ENCODE measurements at regions not wholly inside any gene's neighbourhood (a gene's known extent, or its start where the extent isn't known, plus 50 kb on each side); places are given as distances from the start of the nearest gene placed in this dataset.

DNA sequence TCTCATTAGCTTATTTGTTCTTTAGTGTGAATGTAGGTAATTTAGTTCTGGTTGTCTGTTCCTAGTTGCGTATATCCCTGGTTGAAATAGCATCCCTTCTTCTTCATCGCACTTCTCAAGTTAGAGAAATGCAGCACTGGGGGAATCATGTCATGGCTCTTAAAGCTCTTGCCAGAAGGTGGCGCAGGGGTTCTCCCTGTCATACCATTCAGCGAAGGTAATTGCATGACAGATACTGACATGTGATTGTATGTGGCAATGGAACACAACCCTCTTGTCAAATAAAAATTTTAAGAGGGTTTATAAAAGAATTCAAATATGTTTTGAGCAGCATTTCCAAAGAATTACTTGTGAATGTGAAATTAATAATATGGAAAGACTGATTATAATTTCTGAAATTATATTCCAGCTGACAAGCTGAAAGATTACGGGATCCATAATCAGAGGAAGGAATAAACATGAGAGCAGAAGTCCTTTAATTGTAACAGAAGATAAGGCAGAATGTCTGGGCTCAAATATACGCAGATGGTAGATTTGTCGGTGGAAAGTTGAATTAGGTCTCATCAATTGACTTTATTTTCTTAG lies 411.7 kb downstream of the DSEL start:
- peak; percentile 77 for DNase-seq
- Mint-ChIP-seq H3K36me3 (ENCODE audit: low read depth) (no peaks in the 10 kb centered on the region), H3K9me3 (no peaks in the 10 kb centered on the region), H3K4me3 (no peak overlapping the region), H3K4me1 (no peaks in the 10 kb centered on the region), H3K27me3 (no peaks in the 10 kb centered on the region), H3K27ac (no peak overlapping the region)
- intact Hi-C loops (cut with micrococcal nuclease): loop anchor here (1.0 kb wide), 1 partner anchor 96 kb away; no protein-coding TSS in a partner anchor

DNA sequence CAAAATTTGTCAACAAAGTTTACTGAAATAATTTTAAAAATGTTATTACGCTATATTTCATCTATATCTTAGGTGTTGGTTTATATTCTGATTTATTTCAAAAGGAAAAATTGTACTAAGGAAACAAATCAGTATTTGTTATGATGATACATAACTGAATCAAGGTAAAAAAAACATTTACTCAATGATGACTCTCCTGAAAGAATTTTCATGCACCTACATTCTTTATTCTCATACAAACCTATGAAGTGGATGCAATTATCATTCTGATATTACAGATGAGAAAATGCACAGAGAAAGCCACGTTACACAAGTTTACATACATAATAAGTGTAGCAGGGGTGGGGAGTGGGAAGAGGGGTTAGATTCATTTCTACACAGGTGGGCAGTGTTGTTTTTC lies 422.4 kb downstream of the DSEL start:
- Mint-ChIP-seq H3K27me3 (no peaks in the 10 kb centered on the region), H3K4me1 (no peaks in the 10 kb centered on the region), H3K9me3 (no peaks in the 10 kb centered on the region), H3K36me3 (ENCODE audit: low read depth) (no peaks in the 10 kb centered on the region), H3K4me3 (no peak overlapping the region), H3K27ac (no peak overlapping the region)
- DNase-seq: no peak
- intact Hi-C loops (cut with micrococcal nuclease): no loop called here

DNA sequence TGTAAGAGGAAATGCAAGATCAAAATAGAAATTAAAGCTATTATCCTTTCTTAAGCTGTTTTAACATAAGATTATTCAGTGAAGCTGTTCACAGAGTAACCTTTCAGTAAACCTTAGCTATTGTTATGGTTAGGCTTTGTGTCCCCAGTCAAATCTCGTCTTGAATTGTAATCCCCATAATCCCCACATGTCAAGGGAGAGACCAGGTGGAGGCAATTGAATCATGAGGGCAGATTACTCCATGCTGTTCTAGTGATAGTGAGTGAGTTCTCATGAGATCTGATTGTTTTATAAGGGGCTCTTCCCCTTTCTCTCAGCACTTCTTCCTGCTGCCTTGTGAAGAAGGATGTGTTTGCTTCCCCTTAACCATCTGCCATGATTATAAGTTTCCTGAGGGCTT lies 424.4 kb downstream of the DSEL start:
- no peak for DNase-seq
- Mint-ChIP-seq H3K4me1 (no peaks in the 10 kb centered on the region), H3K36me3 (ENCODE audit: low read depth) (no peaks in the 10 kb centered on the region), H3K27ac (no peak overlapping the region), H3K27me3 (no peaks in the 10 kb centered on the region), H3K9me3 (no peaks in the 10 kb centered on the region), H3K4me3 (no peak overlapping the region)
- intact Hi-C loops (cut with micrococcal nuclease): no loop called here

DNA sequence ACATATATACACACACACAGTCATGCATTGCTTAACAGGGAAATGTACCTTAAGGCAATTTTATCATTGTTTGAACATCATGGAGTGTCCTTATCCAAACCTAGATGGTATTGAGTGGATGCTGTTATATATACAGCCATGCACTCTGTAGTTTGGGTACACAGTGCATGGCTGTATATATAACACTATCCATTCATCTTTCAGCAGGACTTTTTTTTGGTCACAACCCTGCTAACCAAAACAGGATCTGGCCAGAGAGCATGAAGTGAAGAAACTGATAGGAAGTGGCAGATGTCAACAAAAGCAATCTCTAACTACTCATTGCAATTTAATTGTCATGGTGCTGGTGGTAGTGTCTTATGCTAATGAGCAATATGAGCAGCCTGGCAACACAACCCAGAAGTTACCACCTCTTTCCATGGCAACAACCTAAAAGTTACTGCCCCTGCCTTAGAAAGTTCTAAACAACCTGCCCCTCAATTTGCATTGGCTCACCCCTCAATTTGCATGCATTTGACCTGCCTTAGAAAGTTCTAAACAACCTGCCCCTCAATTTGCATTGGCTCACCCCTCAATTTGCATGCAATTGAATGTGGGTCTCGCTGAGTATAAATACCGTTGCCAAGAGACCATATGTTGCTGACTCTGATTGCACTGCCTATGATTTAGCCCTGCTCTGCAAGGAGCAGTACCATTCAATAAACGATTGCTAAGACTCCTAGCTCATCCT lies 434.9 kb downstream of the DSEL start:
- intact Hi-C loops (cut with micrococcal nuclease): no loop called here
- H3K27me3 Mint-ChIP-seq: no peaks in the 10 kb centered on the region
- no peaks in the 10 kb centered on the region for H3K4me1 Mint-ChIP-seq
- H3K36me3 Mint-ChIP-seq (ENCODE audit: low read depth): no peaks in the 10 kb centered on the region
- H3K9me3 Mint-ChIP-seq: no peaks in the 10 kb centered on the region
- DNase-seq: no peak
- no peak overlapping the region for H3K4me3 Mint-ChIP-seq
- H3K27ac Mint-ChIP-seq: no peak overlapping the region

DNA sequence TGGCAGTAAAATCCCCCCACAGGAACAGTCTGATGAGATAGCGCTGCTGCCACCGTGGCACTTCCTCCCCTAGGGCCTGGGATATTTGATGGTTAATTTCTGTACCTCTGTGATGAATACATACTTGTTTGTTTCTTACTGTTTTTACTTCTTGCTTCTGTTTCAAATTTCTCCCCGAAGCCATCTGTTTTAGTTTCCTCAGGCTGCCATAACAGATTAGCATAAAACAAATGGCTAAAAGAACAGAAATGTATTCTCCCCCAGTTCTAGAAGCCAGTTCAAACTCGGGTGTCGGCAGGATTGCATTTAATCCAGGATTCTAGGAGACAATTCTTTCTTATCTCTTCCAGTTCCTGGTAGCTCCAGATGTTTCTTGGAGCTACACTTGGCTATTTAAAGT lies 435.9 kb downstream of the DSEL start:
- intact Hi-C loops (cut with micrococcal nuclease): no loop called here
- no peak overlapping the region for H3K4me3 Mint-ChIP-seq
- H3K9me3 Mint-ChIP-seq: no peaks in the 10 kb centered on the region
- no peaks in the 10 kb centered on the region for H3K4me1 Mint-ChIP-seq
- no peaks in the 10 kb centered on the region for H3K27me3 Mint-ChIP-seq
- no peaks in the 10 kb centered on the region for H3K36me3 Mint-ChIP-seq (ENCODE audit: low read depth)
- DNase-seq: no peak
- H3K27ac Mint-ChIP-seq: no peak overlapping the region

DNA sequence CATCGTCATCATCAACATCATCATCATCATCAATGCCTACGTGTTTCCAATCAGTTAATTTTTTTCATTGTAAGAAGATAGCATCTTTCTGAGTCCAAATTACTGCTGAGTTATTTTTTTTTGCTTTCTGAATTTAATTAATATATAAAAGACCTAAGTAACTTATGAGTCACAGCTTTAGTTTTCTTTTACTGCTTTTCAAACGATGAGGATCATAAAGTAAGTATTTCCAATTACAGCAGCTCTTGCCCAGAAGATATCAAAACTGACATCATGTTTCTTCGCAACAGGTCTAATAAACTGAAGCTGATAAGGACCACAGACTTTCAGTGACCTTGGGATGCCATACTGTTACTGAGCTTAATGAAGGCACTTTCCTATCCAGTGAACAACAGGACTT lies 442.2 kb downstream of the DSEL start:
- H3K4me1 Mint-ChIP-seq: no peaks in the 10 kb centered on the region
- intact Hi-C loops (cut with micrococcal nuclease): no loop called here
- no peak overlapping the region for H3K27ac Mint-ChIP-seq
- H3K9me3 Mint-ChIP-seq: no peaks in the 10 kb centered on the region
- no peak for DNase-seq
- no peaks in the 10 kb centered on the region for H3K36me3 Mint-ChIP-seq (ENCODE audit: low read depth)
- no peak overlapping the region for H3K4me3 Mint-ChIP-seq
- no peaks in the 10 kb centered on the region for H3K27me3 Mint-ChIP-seq

DNA sequence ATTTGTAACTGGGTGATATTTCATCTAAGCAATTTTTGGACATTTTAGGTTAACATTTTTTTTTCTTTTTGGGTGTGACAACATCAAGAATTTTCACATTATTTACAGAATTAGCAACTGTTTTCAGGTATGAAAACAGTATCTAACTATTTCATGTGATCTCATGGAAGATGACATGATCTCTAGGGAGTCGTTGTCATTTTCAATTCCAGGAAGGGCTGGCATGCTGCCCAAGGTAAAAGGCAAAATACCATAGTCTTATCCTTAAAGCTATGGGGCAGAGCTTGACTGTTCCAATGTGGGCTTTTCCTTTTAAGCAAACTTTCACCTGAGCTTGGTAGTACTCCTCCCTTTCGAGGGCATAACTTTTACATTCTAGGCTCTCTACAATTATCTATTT lies 443.7 kb downstream of the DSEL start:
- intact Hi-C loops (cut with micrococcal nuclease): no loop called here
- Mint-ChIP-seq H3K4me3 (no peak overlapping the region), H3K27me3 (no peaks in the 10 kb centered on the region), H3K4me1 (no peaks in the 10 kb centered on the region), H3K9me3 (no peaks in the 10 kb centered on the region), H3K36me3 (ENCODE audit: low read depth) (no peaks in the 10 kb centered on the region), H3K27ac (no peak overlapping the region)
- DNase-seq: no peak

DNA sequence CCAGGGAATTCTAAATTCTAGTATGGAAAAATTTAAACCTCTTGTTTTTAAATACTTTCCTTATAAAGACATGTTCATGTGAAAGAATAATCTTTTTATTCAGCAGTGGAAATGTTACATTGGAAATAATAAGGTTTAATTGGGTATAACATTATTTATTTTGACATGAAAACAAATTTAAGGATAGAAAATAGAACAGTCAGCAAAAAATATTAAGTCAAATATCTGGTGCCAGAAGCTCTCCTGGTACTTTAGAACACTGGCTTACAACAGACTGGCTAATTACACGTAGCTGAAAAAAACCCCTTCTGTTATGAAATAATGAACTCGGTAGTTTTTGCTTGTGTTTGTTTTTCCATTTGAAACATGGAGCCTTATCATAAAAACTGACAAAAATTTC lies 447.9 kb downstream of the DSEL start:
- Mint-ChIP-seq H3K4me3 (no peak overlapping the region), H3K27ac (no peak overlapping the region), H3K27me3 (no peaks in the 10 kb centered on the region), H3K9me3 (no peaks in the 10 kb centered on the region), H3K4me1 (no peaks in the 10 kb centered on the region), H3K36me3 (ENCODE audit: low read depth) (no peaks in the 10 kb centered on the region)
- no peak for DNase-seq
- intact Hi-C loops (cut with micrococcal nuclease): no loop called here

DNA sequence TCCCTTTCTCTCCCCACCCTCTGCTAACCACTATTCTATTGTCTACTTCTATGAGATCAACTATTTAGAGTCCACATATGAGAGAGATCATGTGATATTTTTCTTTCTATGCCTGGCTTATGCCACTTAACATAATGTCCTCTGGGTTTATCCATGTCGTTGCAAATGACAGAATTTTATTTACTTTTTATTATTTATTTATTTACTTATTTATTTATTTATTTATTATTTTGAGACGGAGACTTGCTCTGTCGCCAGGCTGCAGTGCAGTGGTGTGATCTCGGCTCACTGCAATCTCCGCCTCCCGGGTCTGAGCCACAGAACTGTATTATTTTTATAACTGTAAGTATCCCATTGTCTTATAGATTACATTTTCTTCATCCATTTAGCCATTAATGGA lies 443.4 kb upstream of the CDH19 start:
- H3K36me3 Mint-ChIP-seq (ENCODE audit: low read depth): no peaks in the 10 kb centered on the region
- no peak overlapping the region for H3K27ac Mint-ChIP-seq
- no peaks in the 10 kb centered on the region for H3K4me1 Mint-ChIP-seq
- H3K4me3 Mint-ChIP-seq: no peak overlapping the region
- H3K9me3 Mint-ChIP-seq: no peaks in the 10 kb centered on the region
- intact Hi-C loops (cut with micrococcal nuclease): no loop called here
- DNase-seq: no peak
- H3K27me3 Mint-ChIP-seq: no peaks in the 10 kb centered on the region

DNA sequence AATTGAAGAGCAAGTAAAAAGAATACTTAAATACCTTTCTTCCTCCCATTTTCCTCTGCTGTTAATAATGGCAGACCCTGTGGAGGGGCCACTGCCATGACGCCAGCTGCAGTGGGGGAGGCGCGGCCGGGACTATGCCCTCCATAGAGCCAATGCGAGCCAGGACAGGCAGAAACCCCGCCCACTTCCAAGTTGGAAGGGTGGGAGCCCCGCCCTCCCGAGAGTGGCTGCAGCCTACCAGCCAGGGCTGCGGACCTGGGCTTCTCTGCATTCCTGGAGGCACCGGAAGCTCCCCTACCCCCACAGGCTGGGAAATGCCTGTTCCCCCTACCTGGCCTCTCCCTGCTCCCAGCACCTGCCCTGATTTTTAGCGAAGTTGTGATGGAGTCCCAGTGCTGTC lies 439.4 kb upstream of the CDH19 start:
- Mint-ChIP-seq H3K27ac (no peak overlapping the region), H3K9me3 (no peaks in the 10 kb centered on the region), H3K27me3 (no peaks in the 10 kb centered on the region), H3K4me1 (no peaks in the 10 kb centered on the region), H3K4me3 (no peak overlapping the region), H3K36me3 (ENCODE audit: low read depth) (no peaks in the 10 kb centered on the region)
- no peak for DNase-seq
- intact Hi-C loops (cut with micrococcal nuclease): no loop called here

DNA sequence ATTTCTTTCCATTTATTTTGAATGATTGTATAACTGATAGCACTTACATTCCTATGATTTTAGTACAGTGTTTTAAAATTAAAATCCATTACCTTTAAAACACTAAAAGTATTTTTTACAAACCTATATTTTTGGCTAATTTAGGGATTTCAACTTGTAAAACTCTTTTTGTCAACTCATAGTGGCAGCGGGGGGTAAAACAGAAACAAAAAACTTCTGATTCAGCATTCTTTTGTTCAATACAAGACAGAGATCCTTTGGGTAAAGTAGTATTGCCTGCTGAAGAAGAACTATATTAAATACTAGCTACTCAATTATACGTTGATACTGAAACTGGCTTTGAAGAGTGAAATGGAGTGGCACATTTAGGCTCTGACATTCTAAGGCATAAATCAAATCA lies 437.4 kb upstream of the CDH19 start:
- Mint-ChIP-seq H3K36me3 (ENCODE audit: low read depth) (no peaks in the 10 kb centered on the region), H3K27me3 (no peaks in the 10 kb centered on the region), H3K9me3 (no peaks in the 10 kb centered on the region), H3K27ac (no peak overlapping the region), H3K4me3 (no peak overlapping the region), H3K4me1 (no peaks in the 10 kb centered on the region)
- intact Hi-C loops (cut with micrococcal nuclease): no loop called here
- DNase-seq: no peak

DNA sequence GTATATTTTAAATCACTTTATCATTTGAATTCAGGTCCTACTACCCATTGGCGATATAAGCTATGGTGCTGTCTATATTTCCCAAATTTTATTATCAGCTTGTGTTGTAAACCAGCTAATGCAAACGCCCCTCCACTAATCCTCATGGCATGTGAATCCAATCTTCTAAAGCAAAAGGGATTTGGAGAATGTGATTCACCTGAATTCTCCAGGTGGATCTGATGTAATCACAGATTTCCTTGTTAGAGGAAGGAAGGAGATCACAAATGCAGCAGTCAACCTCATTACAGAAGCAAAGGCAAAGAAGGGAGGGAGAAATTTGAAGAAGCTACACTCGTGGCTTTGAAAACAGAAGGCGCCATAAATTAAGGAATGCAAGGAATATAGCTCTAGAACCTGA lies 431.1 kb upstream of the CDH19 start:
- no peaks in the 10 kb centered on the region for H3K36me3 Mint-ChIP-seq (ENCODE audit: low read depth)
- DNase-seq: no peak
- H3K4me3 Mint-ChIP-seq: no peak overlapping the region
- H3K4me1 Mint-ChIP-seq: no peaks in the 10 kb centered on the region
- intact Hi-C loops (cut with micrococcal nuclease): no loop called here
- no peaks in the 10 kb centered on the region for H3K27me3 Mint-ChIP-seq
- H3K27ac Mint-ChIP-seq: no peak overlapping the region
- no peaks in the 10 kb centered on the region for H3K9me3 Mint-ChIP-seq

DNA sequence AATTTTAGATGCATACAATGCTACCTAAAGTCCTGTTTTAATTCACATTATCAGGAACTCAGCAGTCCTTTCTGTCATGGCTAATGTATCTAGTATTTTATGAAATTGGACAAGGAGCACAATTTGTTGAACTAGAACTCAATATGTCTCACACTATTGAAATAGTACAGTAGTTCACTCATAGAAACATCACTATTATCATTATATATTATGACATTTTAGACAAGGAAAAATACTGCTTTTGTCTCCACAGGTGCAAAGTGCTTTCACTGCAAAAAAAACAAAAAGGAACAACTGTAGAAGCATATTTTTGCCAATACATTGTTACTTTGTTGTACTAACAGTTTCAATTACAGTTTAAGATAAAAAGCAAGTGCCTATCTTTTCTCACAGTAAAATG lies 419.2 kb upstream of the CDH19 start:
- no peak for DNase-seq
- Mint-ChIP-seq H3K9me3 (no peaks in the 10 kb centered on the region), H3K27me3 (no peaks in the 10 kb centered on the region), H3K27ac (no peak overlapping the region), H3K4me3 (no peak overlapping the region), H3K36me3 (ENCODE audit: low read depth) (no peaks in the 10 kb centered on the region), H3K4me1 (no peaks in the 10 kb centered on the region)
- intact Hi-C loops (cut with micrococcal nuclease): no loop called here

DNA sequence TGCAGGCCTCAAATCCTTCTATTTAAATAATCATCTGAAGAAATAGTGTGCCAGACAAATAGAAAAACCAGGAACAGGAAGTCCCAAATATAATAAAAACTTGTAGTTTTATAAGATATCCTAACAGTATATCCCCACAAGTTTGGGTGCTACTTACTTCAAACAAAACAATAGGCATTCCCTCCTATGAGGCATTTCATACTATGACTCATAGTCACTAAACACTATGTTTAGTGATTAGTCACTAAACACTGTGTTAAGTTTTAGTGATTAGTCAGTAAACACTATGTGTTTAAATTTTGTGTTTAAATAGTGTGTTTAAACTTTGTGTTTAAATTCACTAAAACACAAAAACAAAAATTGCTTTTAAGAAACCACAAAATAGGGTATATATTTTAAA lies 407.0 kb upstream of the CDH19 start:
- intact Hi-C loops (cut with micrococcal nuclease): no loop called here

DNA sequence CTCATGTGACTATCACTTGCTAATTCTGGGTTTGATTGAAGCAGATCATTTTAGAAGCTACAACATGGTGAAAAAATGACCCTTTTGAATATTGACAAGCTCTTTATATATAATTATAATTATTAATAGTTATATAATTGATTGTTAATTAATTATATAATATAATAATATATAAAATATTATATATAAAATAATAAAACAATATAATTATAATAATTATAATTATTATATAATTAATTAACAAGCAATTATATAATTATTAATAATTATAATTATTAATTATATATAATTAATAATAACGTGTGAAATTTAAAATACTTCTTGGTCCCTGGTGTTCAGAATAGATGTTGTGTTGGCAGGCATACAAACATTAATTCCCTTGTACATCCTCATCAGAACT lies 404.1 kb upstream of the CDH19 start:
- H3K27me3 Mint-ChIP-seq: no peaks in the 10 kb centered on the region
- H3K9me3 Mint-ChIP-seq: no peaks in the 10 kb centered on the region
- intact Hi-C loops (cut with micrococcal nuclease): no loop called here

More for the DNA sequence above, 407.0 kb upstream of the CDH19 start:
- Mint-ChIP-seq H3K27ac (no peak overlapping the region), H3K27me3 (no peaks in the 10 kb centered on the region), H3K9me3 (no peaks in the 10 kb centered on the region), H3K36me3 (ENCODE audit: low read depth) (no peaks in the 10 kb centered on the region), H3K4me1 (no peaks in the 10 kb centered on the region), H3K4me3 (no peak overlapping the region)
- no peak for DNase-seq

More for the DNA sequence above, 404.1 kb upstream of the CDH19 start:
- Mint-ChIP-seq H3K27ac (no peak overlapping the region), H3K4me3 (no peak overlapping the region), H3K36me3 (ENCODE audit: low read depth) (no peaks in the 10 kb centered on the region), H3K4me1 (no peaks in the 10 kb centered on the region)
- DNase-seq: no peak

Data from activated CD4-positive, alpha-beta T cell treated with anti-CD3 and anti-CD28 coated beads, Interleukin-2, amount 10 ng/mL, durations not matched to agents 24 days and 14 days (primary cell).